DND-41 (cell line): ENCODE measurements at regions not wholly inside any gene's neighbourhood (a gene's known extent, or its start where the extent isn't known, plus 50 kb on each side); places are given as distances from the start of the nearest gene placed in this dataset.

ENCODE experiments used
- EZH2 ChIP-seq: IDR thresholded peaks from 3 replicates; pipeline ENCODE4 v1.6.1; 2012; ENCODE audit warnings: borderline replicate concordance, low read depth, mild to moderate bottlenecking, moderate library complexity, low read length, inconsistent platforms; ENCODE audit not compliant: severe bottlenecking
- TF ChIP-seq, protein P1 (sequence below): IDR thresholded peaks from 2 replicates; pipeline ENCODE4 v1.5.1; 2012; ENCODE audit warnings: borderline replicate concordance, low read length, moderate library complexity, mild to moderate bottlenecking; ENCODE audit not compliant: poor library complexity, severe bottlenecking; ENCODE audit errors: extremely low read depth

DNA sequence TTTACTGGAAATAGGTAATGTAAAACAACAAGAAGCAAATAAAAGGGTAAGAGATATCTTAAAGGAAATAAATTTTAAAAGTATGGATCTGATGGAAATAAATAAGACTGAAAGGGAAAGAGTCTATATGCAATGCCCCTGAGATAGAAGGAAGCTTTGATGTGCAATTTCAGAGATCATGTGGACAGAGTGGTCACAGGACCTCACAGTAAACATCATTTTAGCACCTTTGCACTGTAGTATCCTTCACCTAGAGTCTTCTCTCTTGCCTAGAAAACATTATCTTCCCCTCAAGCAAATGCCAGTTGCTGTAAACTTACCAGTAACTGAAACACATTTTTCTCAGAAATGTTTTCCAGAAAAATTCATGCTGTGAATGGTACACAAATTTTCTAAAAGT, 1621.3 kb upstream of the TMEFF2 start:
- TF ChIP-seq, protein P1, sequence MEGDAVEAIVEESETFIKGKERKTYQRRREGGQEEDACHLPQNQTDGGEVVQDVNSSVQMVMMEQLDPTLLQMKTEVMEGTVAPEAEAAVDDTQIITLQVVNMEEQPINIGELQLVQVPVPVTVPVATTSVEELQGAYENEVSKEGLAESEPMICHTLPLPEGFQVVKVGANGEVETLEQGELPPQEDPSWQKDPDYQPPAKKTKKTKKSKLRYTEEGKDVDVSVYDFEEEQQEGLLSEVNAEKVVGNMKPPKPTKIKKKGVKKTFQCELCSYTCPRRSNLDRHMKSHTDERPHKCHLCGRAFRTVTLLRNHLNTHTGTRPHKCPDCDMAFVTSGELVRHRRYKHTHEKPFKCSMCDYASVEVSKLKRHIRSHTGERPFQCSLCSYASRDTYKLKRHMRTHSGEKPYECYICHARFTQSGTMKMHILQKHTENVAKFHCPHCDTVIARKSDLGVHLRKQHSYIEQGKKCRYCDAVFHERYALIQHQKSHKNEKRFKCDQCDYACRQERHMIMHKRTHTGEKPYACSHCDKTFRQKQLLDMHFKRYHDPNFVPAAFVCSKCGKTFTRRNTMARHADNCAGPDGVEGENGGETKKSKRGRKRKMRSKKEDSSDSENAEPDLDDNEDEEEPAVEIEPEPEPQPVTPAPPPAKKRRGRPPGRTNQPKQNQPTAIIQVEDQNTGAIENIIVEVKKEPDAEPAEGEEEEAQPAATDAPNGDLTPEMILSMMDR, result no peak
- no peak for TF ChIP-seq EZH2
